ENCODE measurements at regions not wholly inside any gene's neighbourhood (a gene's known extent, or its start where the extent isn't known, plus 50 kb on each side); places are given as distances from the start of the nearest gene placed in this dataset.

GRCh38 chr12:87317302-87317701, 711.9 kb downstream of the C12orf50 start:
- no peak for DNase-seq

DNA sequence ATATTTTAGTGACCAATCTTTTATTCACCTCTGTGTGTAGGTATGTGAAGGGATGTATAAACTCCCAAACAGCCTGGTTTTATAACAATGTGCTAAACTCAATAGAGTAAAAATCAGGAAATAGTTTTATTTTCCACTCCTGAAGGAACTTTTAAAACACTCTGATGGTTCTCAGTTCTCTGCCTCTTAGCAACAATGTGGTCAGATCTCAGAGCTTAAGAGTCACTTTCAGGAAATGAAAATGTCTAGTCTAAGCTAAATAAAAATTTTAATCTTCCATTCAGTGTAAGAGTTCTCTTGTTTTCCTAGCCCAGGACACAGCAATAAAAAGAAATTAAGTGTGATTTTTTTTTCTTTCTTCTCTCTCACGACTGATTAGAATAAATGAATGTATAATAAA, 718.0 kb downstream of the C12orf50 start:
- DNase-seq: no peak

DNA sequence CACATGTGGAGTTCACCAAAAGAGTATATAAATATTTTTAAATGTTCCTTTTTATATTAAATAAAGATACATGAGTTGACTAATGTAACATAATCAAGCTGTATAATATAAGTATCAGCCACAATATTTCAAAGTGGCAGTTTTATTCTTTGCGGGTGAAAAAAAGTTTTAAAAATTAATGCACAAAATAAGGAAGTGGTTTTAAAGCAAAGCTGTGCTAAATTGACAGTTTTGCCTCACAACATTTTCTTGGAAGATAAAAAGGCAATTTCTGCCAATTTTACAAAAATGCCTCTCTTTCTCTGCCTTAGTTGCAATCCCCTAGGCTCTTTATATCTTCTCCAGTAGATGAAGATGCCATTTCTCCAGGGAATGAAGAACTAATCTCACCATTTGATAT, 719.1 kb downstream of the C12orf50 start:
- DNase-seq: no peak

DNA sequence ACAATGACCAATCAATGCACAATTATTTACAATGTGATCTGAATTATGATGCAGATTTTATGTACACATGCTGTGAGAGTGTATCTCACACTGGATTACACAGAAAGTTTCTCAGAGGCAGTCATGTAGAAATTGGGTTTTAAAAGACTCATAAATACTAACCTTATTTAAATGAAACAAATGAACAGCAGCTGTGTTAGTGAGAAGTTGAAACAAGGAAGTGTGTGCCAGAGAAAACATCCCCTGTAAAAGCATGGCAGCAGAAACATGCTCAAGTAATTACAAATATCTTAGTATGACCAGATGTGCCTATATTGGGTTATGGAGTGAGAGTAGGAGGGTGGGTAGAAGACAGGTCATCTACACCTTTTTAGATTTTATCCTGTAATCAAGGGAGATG, 723.7 kb downstream of the C12orf50 start:
- DNase-seq: no peak

- no peak for DNase-seq
Observed at GRCh38 chr12:87304406-87304805, 724.8 kb downstream of the C12orf50 start.

GRCh38 chr12:87303396-87304012, 725.7 kb downstream of the C12orf50 start:
- no peak for DNase-seq

GRCh38 chr12:87302126-87302745, 727.0 kb downstream of the C12orf50 start:
- DNase-seq: no peak

GRCh38 chr12:87290505-87290904, 738.7 kb downstream of the C12orf50 start:
- no peak for DNase-seq

DNA sequence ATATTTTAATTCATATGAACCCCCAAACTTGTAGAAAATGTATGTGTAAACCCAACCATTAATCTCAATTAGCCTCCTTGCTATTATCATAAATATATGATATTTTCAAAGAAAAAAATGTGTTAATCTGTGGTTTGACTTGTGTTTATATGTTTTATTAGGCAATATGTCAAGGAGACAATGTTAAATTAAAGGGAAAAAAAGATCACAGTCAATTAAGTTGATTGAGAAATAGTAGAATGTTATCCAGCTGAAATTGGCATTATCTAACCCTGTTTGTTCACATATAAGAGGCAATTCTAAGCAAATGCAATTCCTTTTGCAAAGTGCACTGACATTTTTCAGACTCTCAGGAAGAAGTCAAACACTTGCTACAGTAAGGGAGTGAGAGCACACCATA, 745.3 kb downstream of the C12orf50 start:
- no peak for DNase-seq

- DNase-seq: no peak
Observed at GRCh38 chr12:87283111-87283510, 746.1 kb downstream of the C12orf50 start.

- DNase-seq: no peak
Observed at GRCh38 chr12:87280893-87281292, 748.3 kb downstream of the C12orf50 start.

GRCh38 chr12:87280356-87280755, 748.8 kb downstream of the C12orf50 start:
- DNase-seq: no peak

DNA sequence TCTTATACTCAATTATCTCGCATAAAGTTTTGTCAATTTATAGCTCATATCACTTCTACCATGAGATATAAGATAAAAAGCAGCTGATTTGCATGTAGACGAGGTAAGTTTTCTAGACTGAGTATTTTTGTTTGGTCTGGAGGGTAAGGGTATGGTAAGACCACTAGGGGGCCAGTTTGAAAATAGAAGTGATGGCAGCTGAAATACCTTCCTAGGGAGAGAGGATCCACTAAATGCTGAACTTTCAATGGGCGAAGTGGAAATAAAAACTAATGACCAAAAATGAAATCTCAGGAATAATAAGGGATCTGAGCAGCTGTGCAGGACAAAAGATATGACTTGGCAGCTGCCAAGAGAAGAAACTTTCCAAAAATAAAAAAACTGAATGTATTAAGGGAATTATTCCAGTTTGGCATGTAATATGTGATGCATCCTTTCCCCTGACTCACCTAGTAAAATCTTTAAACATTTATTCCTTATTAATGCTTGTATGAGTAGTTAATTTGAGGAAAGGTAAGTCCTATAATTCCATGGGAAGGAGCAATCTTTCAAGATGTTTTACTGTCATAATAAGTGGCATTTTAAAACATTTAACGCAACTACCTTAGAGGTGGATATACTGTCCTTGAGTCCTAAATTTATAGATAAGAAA, 754.5 kb downstream of the C12orf50 start:
- DNase-seq: no peak

DNA sequence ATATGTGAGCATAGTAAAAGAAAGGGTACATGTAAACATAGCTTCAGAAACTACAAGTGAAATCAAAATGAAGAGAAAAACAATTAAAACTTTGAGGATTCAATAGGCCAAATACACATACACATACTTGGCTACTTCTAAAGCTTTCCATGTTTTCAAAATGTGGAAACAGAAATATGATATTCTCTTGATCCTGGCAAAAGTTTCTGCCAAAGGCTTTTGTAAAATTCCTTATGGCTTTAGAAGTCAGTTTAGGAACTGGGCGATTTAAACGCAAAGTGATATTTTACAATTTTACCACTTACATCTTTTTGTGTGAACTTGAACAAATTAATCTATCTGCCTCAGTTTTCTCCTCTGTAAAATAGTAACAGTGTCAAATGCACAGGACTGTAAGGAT, 756.4 kb downstream of the C12orf50 start:
- no peak for DNase-seq

DNA sequence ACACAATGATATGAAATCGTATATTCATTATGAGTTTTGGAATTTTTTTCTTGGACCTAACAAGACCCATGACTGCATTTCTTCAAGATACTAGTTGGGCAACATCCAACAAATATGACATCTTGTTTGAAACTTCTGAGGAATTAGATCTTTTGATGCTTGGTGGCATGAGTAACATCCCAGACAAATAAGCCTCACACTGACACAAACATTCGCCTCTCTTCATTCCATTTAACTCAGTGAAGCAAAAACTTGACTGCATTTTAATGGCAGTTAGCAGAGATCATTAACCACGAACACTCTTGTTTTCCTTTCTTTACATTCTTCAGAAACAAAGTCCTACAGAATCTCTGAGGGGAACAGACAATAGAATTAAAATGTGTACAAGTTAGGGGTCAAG, 758.3 kb downstream of the C12orf50 start:
- no peak for DNase-seq

GRCh38 chr12:87266305-87266704, 762.9 kb downstream of the C12orf50 start:
- no peak for DNase-seq

DNA sequence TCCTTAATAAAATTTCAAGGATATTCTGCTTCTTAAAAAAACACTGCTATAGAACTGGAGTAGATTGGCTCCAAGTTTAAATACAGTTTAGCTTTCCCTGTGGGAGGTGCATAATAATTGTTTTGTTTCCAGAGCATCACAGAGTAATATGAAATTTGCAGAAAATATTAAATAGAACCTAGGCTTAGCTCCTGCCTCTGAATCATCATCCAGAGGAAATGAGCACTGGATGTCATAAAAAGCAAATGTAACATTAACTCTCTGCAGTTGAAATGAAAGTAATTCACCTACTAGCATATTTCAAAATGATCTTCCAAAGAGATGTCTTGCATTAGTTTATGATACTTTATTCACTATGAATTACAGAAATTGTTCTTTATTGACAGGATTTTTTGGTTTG, 769.8 kb downstream of the C12orf50 start:
- no peak for DNase-seq

DNA sequence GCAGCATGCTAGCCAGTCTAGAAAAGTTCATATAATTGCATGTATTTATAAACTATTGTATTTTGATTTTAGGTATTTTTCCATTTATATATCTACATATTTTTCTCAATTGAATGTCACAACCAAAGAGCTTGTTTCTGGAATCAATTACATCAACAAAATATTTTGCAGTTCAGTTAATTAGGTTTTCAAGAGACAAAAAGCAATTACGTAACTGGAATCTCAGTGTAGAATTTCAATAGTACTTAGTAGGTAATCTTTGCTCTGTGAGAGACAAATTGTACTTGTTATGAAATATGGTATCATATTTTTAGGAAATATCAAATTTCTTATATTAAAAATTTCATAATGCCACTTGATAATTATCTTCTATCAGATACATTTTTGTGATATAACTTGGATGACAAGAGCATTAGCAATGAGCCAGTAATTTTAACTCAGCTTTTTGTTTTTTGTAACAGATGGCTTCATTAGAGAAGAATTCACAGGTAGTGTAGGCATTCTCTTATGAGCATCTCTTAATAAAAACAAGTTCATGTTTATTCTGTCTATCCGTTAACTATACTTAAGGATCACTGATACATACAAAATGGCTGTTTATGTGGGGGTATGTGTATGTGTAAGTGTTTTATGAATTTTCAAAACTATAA, 774.7 kb downstream of the C12orf50 start:
- DNase-seq: no peak

GRCh38 chr12:87253157-87253556, 776.0 kb downstream of the C12orf50 start:
- DNase-seq: no peak

- no peak for DNase-seq
Observed at GRCh38 chr12:87246726-87247125, 782.5 kb downstream of the C12orf50 start.

GRCh38 chr12:87238466-87238865, 790.7 kb downstream of the C12orf50 start:
- no peak for DNase-seq

DNA sequence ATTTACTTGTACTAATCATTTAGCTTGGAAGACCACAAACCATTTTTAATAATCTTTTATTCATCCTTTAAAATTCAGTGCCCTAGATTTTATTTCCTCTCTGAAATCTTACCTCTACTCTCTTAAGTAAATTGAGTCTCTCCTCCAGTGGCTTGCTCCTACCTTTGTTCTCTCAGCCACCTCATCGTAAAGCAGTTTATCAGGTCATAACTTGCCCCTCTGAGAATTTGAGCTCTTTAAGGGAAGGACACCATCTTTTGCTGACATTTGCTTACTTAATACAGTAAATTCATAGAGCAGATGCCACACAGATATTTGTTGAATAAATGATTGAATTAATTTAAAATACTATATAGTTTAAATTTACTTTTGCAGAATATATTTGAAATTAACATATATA, 794.3 kb downstream of the C12orf50 start:
- no peak for DNase-seq

DNA sequence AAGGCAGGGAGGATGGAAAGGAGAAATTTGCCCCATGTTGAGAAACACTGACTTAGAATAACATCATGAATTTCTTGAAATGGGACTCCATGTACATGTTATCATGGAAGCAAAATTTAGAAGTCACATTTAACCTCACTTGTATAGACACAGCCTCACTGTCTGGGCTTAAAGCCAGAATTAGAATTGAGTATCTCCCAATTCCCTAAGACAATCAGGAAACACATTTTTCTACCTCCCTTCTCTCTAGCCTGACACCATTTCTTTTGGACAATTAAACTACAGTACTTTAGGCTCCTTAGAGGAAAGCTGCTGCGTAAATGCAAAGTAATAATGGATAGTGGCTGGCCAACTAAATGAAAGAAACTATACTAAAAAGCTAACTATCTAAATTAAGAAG, 795.5 kb downstream of the C12orf50 start:
- no peak for DNase-seq

DNA sequence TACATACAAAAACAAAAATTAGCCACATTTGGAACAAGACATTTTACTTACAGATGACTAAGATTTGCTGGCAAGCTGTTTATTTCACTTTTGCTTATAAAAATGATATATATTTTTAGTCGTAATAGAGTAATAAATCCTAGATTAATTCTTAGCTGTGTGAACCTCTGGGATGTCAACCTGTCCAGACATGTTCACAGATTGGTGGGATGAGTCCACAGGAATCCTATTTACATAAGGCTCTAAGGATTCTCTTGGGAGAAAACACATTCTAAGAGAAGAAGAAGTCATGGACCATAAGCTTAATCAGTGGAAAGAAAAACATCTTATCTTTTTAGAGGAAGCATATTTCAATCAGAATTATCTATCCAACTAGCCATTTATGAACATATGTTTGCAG, 797.4 kb downstream of the C12orf50 start:
- no peak for DNase-seq
